Heart left ventricle (tissue), 13 donors: ENCODE measurements at regions not wholly inside any gene's neighbourhood (a gene's known extent, or its start where the extent isn't known, plus 50 kb on each side); places are given as distances from the start of the nearest gene placed in this dataset.

Experiments
- CTCF ChIP-seq, 12 donors: fragments of 200-600 bp; sonication (generic) in 4 of 12; IDR thresholded peaks; one replicate each; pipeline versions ENCODE4 v1.5.0 to v1.8.0; 2018 to 2022; ENCODE audit warnings: antibody characterized with exemption in 12 of 12, mild to moderate bottlenecking in 5 of 12
- POLR2A ChIP-seq, 2 donors: fragments of 450-650 bp; IDR thresholded peaks; one replicate each; pipeline ENCODE4 v1.6.1; 2017; ENCODE audit warnings: antibody characterized with exemption in 2 of 2, mild to moderate bottlenecking in 2 of 2, moderate library complexity in 2 of 2
- donor health status: ischemic (EF 13 %, LVEDD 7.1; RV severe dilation, severe dysfunction).
- donor health status: DM: no; HTN: yes; CAD: no.
- donor health status: DM: no; HTN: no; CAD: no.
- donor health status: ischemic (EF 25% LVEDD 6.9; RV normal size, moderate dysfunction).
- donor health status: ischemic (EF 25% LVEDD 5.7; RV mildly dilated, moderate dysfunction).
- donor health status: ischemic (EF 35%, LVEDD 5.7; RV mildly dilated, moderate dysfunction).
- donor health status: nonischemic (EF 11% LVEDD 7.7; RV severe dilation, severe dysfunction).
- donor health status: DM: yes; HTN: yes; CAD: no.
- donor health status: PGD.
- donor health status: ischemic (EF 29% LVEDD 5.4; RV normal size, mild dysfunction).
- donor health status: nonischemic (EF 23%, LVEDD 6.1; RV moderate dilation, normal function).

- TF ChIP-seq POLR2A (IDR thresholded peaks at IDR 0.05): no peak
- no peak for TF ChIP-seq CTCF (IDR thresholded peaks at IDR 0.05)
Observed at GRCh38 chr20:7496394-7496991, 443.8 kb downstream of the HAO1 start.
